ENCODE measurements at regions not wholly inside any gene's neighbourhood (a gene's known extent, or its start where the extent isn't known, plus 50 kb on each side); places are given as distances from the start of the nearest gene placed in this dataset.

GRCh38 chr9:107935931-107936330, 446.4 kb upstream of the KLF4 start:
- Histone ChIP-seq H3K4me3 (no peak overlapping the region), H3K36me3 (no peaks in the 10 kb centered on the region), H3K9me3 (no peaks in the 10 kb centered on the region), H3K27me3 (no peaks in the 10 kb centered on the region), H3K27ac (no peak overlapping the region), H3K4me1 (peaks cover 0 to 9% (median 0%) of the 10 kb centered on the region in 4 donors)
- TF ChIP-seq POLR2A (IDR thresholded peaks at IDR 0.05): no peak
- no peak for TF ChIP-seq EP300 (IDR thresholded peaks at IDR 0.05; ENCODE audit: low read depth)
- no peak for TF ChIP-seq POLR2AphosphoS5 (IDR thresholded peaks at IDR 0.05)
- no peak for TF ChIP-seq CTCF (IDR thresholded peaks at IDR 0.05)
- intact Hi-C loops (cut with DNase I; ENCODE audit: low total_unique reads): no loop called here
- DNase-seq: no peak
- 34 to 78% methylated on average over 6 of the region's 6 CpGs for WGBS, 2 donors (ENCODE audit: low coverage in 1 of 2)
- in situ Hi-C loops (cut with MboI; ENCODE audit: low pct_ligation_motif_present in 1 of 4, low pct_unique_long_range_greater_than_20kb in 1 of 4, low sequenced_read_pairs in 3 of 4): no loop called here

DNA sequence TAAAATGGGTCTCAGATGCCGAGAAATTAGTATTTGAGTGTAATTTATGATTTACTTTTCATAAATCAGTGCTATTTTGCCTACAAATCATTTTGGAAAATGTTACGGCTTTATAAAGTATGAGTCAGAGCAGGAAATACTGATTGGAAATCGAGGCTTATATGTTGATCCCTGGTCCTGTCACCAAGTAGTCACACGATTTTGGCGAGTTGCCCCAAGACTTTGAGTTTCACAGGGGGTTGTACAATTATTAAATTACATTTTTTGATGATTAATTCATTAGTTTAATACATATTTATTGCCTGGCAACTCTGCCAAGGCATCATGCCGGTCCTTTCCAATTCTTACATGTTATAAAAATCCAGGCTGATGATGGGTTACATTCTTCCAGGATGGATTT, 443.9 kb upstream of the KLF4 start:
- peaks cover 0 to 18% (median 0%) of the 10 kb centered on the region in 4 donors for H3K4me1 ChIP-seq
- no peaks in the 10 kb centered on the region for H3K36me3 ChIP-seq
- 78 to 79% methylated on average over 6 of the region's 6 CpGs for WGBS, 2 donors (ENCODE audit: low coverage in 1 of 2)
- no peak overlapping the region for H3K27ac ChIP-seq
- no peak for DNase-seq
- H3K9me3 ChIP-seq: no peaks in the 10 kb centered on the region
- no peak for TF ChIP-seq CTCF (IDR thresholded peaks at IDR 0.05)
- TF ChIP-seq POLR2A (IDR thresholded peaks at IDR 0.05): no peak
- no peak for TF ChIP-seq POLR2AphosphoS5 (IDR thresholded peaks at IDR 0.05)
- no peak for TF ChIP-seq EP300 (IDR thresholded peaks at IDR 0.05; ENCODE audit: low read depth)
- H3K4me3 ChIP-seq: no peak overlapping the region
- in situ Hi-C loops (cut with MboI; ENCODE audit: low pct_ligation_motif_present in 1 of 4, low pct_unique_long_range_greater_than_20kb in 1 of 4, low sequenced_read_pairs in 3 of 4) (no loop called here), intact Hi-C loops (cut with DNase I; ENCODE audit: low total_unique reads) (no loop called here)
- H3K27me3 ChIP-seq: no peaks in the 10 kb centered on the region

- 80 to 83% methylated on average over 1 to 5 of the region's 5 CpGs for WGBS, 2 donors (ENCODE audit: low coverage in 1 of 2)
- no peaks in the 10 kb centered on the region for H3K9me3 ChIP-seq
- no peaks in the 10 kb centered on the region for H3K36me3 ChIP-seq
- H3K27me3 ChIP-seq: no peaks in the 10 kb centered on the region
- peaks cover 0 to 18% (median 0%) of the 10 kb centered on the region in 4 donors for H3K4me1 ChIP-seq
- no peak for TF ChIP-seq EP300 (IDR thresholded peaks at IDR 0.05; ENCODE audit: low read depth)
- no peak for DNase-seq
- intact Hi-C loops (cut with DNase I; ENCODE audit: low total_unique reads): no loop called here
- in situ Hi-C loops (cut with MboI; ENCODE audit: low pct_ligation_motif_present in 1 of 4, low pct_unique_long_range_greater_than_20kb in 1 of 4, low sequenced_read_pairs in 3 of 4): no loop called here
- no peak overlapping the region for H3K4me3 ChIP-seq
- H3K27ac ChIP-seq: no peak overlapping the region
These were observed 443.5 kb upstream of the KLF4 start for GRCh38 chr9:107933097-107933496.

DNA sequence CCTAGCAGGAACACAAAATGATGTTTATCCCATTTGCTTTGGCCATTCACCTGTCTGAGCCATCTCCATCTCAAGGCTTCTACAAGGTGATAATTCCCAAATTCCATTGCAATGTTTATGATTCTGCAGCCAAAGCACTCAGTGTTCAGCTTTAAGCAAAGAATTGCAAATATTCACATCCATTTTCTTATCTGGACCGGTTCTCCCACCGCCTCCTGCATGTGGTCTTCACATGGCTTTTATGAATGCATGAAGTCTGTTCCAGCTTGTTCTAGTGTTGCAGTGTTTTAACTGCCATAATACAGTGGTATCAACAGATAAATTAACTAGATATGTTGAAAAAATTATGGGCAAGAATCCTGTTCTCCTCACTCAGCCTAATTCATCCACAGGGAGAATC, 443.0 kb upstream of the KLF4 start:
- H3K4me1 ChIP-seq: peaks cover 0 to 18% (median 0%) of the 10 kb centered on the region in 4 donors

More for the DNA sequence above, 443.0 kb upstream of the KLF4 start:
- no peaks in the 10 kb centered on the region for H3K36me3 ChIP-seq
- DNase-seq: no peak
- WGBS, 2 donors (ENCODE audit: low coverage in 1 of 2): 87 to 94% methylated on average over 2 of the region's 2 CpGs
- TF ChIP-seq POLR2A (IDR thresholded peaks at IDR 0.05): no peak
- no peak for TF ChIP-seq EP300 (IDR thresholded peaks at IDR 0.05; ENCODE audit: low read depth)
- no peak for TF ChIP-seq POLR2AphosphoS5 (IDR thresholded peaks at IDR 0.05)
- no peak for TF ChIP-seq CTCF (IDR thresholded peaks at IDR 0.05)
- in situ Hi-C loops (cut with MboI; ENCODE audit: low pct_ligation_motif_present in 1 of 4, low pct_unique_long_range_greater_than_20kb in 1 of 4, low sequenced_read_pairs in 3 of 4): no loop called here
- H3K27me3 ChIP-seq: no peaks in the 10 kb centered on the region
- intact Hi-C loops (cut with DNase I; ENCODE audit: low total_unique reads): no loop called here
- no peak overlapping the region for H3K4me3 ChIP-seq
- H3K9me3 ChIP-seq: no peaks in the 10 kb centered on the region
- no peak overlapping the region for H3K27ac ChIP-seq

Data from transverse colon (tissue), 4 donors.